ENCODE measurements at regions not wholly inside any gene's neighbourhood (a gene's known extent, or its start where the extent isn't known, plus 50 kb on each side); places are given as distances from the start of the nearest gene placed in this dataset.

DNA sequence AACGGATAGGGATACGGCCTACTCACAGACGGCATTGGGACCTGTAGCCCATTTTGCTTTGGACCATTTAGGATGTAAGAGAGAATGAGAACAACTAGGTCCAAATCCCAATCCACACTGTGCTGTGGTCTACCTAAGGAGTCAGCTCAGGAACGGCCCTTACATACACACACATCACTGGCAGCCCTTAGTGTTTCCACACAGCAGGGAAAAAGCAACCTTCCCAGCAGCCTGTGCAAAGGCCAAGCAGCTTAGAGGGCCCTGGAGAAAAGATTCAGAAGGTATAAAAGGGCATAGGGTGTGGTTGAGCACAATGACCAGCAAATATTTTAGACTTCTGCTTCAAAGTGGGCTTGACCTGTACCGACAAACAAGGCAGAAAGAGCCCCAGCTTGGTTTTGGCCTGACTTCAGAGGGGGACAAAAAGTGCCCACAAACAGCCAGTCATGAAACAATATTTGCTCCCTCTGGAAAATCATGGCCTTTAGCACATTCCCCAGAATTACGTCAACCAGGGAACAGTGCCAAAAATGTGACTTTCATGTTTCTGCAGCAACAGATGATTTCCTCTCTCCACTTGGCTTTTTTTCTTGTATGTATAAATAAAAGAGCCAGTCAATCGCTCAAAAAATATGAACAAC lies 359.5 kb upstream of the FGF16 start:
- H3K9me3 ChIP-seq (ENCODE audit: low read depth): no peaks in the 10 kb centered on the region
- no peak overlapping the region for H2AFZ ChIP-seq (replicated peaks)
- no peak overlapping the region for H3K4me3 ChIP-seq
- no peaks in the 10 kb centered on the region for H3K79me2 ChIP-seq (ENCODE audit: low read depth)
- Mint-ChIP-seq H3K9me3 (peaks cover 15% of the 10 kb centered on the region), H3K36me3 (no peaks in the 10 kb centered on the region), H3K4me1 (no peaks in the 10 kb centered on the region), H3K27me3 (ENCODE audit: insufficient read depth, low read depth) (no peaks in the 10 kb centered on the region), H3K27ac (no peak overlapping the region), H3K4me3 (no peak overlapping the region)
- no peak overlapping the region for H3K27ac ChIP-seq
- H3K4me2 ChIP-seq: no peak overlapping the region
- TF ChIP-seq CTCF (IDR thresholded peaks at IDR 0.05) (no peak), EZH2phosphoT487 (IDR thresholded peaks at IDR 0.05) (no peak), EZH2 (IDR thresholded peaks at IDR 0.05) (no peak)
- no peak overlapping the region for H3K9ac ChIP-seq
- no peaks in the 10 kb centered on the region for H3K27me3 ChIP-seq
- no peaks in the 10 kb centered on the region for H4K20me1 ChIP-seq (ENCODE audit: low read depth)
- H3K36me3 ChIP-seq: no peaks in the 10 kb centered on the region
- H3K4me1 ChIP-seq: no peaks in the 10 kb centered on the region
- DNase-seq (ENCODE audit: low spot score): no peak
- no peaks in the 10 kb centered on the region for H3F3A ChIP-seq (ENCODE audit: low read depth)

DNA sequence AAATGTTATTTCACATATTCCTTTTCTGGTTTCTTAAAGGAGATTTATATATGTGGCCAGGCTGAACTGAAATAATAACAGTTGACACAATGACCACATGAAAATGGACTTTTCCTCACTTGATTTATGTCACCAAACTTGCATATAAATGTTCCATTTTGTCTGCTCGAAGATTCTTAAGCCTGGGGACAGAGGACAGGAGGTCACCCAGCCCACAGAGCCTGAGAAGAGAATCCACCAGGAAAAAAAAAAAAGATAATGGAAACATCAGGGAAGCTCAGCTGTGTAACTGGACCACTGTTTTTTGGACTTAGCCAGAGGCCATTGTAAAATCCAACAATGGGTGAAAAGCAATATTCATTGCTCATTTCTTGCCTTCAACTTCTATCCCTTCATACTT lies 359.0 kb upstream of the FGF16 start:
- Histone ChIP-seq H3K27ac (no peak overlapping the region), H3K4me2 (no peak overlapping the region), H3K9ac (no peak overlapping the region), H3K4me1 (no peaks in the 10 kb centered on the region), H3K9me3 (ENCODE audit: low read depth) (no peaks in the 10 kb centered on the region), H2AFZ (replicated peaks) (no peak overlapping the region), H3K4me3 (no peak overlapping the region), H3K79me2 (ENCODE audit: low read depth) (no peaks in the 10 kb centered on the region), H4K20me1 (ENCODE audit: low read depth) (no peaks in the 10 kb centered on the region), H3K27me3 (no peaks in the 10 kb centered on the region), H3F3A (ENCODE audit: low read depth) (no peaks in the 10 kb centered on the region), H3K36me3 (no peaks in the 10 kb centered on the region)
- Mint-ChIP-seq H3K27ac (no peak overlapping the region), H3K4me3 (no peak overlapping the region), H3K4me1 (no peaks in the 10 kb centered on the region), H3K36me3 (no peaks in the 10 kb centered on the region), H3K27me3 (ENCODE audit: insufficient read depth, low read depth) (no peaks in the 10 kb centered on the region), H3K9me3 (peaks cover 12% of the 10 kb centered on the region)
- DNase-seq (ENCODE audit: low spot score): no peak
- TF ChIP-seq CTCF (IDR thresholded peaks at IDR 0.05): no peak
- TF ChIP-seq EZH2 (IDR thresholded peaks at IDR 0.05): no peak
- no peak for TF ChIP-seq EZH2phosphoT487 (IDR thresholded peaks at IDR 0.05)

DNA sequence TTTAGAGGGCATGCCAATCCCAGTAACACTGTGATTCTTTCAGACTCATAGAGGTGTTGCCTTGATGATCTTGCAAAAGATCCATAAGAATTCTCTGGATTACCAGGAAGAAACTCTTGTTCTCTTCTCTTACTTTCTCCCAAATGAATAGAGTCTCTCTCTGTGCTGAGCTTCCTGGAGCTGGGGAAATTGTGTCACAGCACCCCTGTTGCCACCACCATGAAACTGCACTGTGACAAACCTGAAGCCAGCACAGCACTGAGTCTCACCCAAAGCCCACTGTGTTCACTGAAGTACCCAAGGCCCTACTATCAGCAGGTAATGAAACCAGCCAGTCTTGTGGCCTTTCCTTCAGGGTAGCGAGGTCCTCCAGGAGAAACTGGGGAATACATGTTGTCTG lies 332.7 kb upstream of the FGF16 start:
- no peak for DNase-seq (ENCODE audit: low spot score)
- Histone ChIP-seq H3K79me2 (ENCODE audit: low read depth) (no peaks in the 10 kb centered on the region), H3K4me3 (no peak overlapping the region), H4K20me1 (ENCODE audit: low read depth) (no peaks in the 10 kb centered on the region), H2AFZ (replicated peaks) (no peak overlapping the region), H3K9me3 (ENCODE audit: low read depth) (no peaks in the 10 kb centered on the region), H3K4me1 (no peaks in the 10 kb centered on the region), H3K27ac (no peak overlapping the region), H3K36me3 (no peaks in the 10 kb centered on the region), H3K9ac (no peak overlapping the region), H3F3A (ENCODE audit: low read depth) (no peaks in the 10 kb centered on the region), H3K4me2 (no peak overlapping the region), H3K27me3 (no peaks in the 10 kb centered on the region)
- no peaks in the 10 kb centered on the region for H3K4me1 Mint-ChIP-seq
- H3K27ac Mint-ChIP-seq: no peak overlapping the region
- peaks cover 2% of the 10 kb centered on the region for H3K27me3 Mint-ChIP-seq (ENCODE audit: insufficient read depth, low read depth)
- no peak for TF ChIP-seq EZH2phosphoT487 (IDR thresholded peaks at IDR 0.05)
- no peak for TF ChIP-seq EZH2 (IDR thresholded peaks at IDR 0.05)
- peak; percentile 19 for TF ChIP-seq CTCF (IDR thresholded peaks at IDR 0.05)
- no peaks in the 10 kb centered on the region for H3K36me3 Mint-ChIP-seq
- H3K4me3 Mint-ChIP-seq: no peak overlapping the region
- peaks cover 5% of the 10 kb centered on the region for H3K9me3 Mint-ChIP-seq
